ENCODE measurements at regions not wholly inside any gene's neighbourhood (a gene's known extent, or its start where the extent isn't known, plus 50 kb on each side); places are given as distances from the start of the nearest gene placed in this dataset.

GRCh38 chr14:44204061-44204835 lies 302.8 kb downstream of the FSCB start:
- no peak overlapping the region for H3K4me3 ChIP-seq (ENCODE audit: low read depth, poor library complexity, severe bottlenecking)
- intact Hi-C loops (cut with DNase I; ENCODE audit: low total_unique reads): no loop called here
- TF ChIP-seq CTCF (IDR thresholded peaks at IDR 0.05) (no peak), POLR2A (IDR thresholded peaks at IDR 0.05) (no peak)
- no peak for DNase-seq (ENCODE audit: low spot score in 2 of 2)
- WGBS, 2 donors: 33 to 43% methylated on average over 3 of the region's 3 CpGs

GRCh38 chr14:44180975-44181374 lies 326.1 kb downstream of the FSCB start:
- 28 to 33% methylated on average over 1 of the region's 1 CpG for WGBS, 2 donors
- intact Hi-C loops (cut with DNase I; ENCODE audit: low total_unique reads): no loop called here
- DNase-seq (ENCODE audit: low spot score in 2 of 2): no peak
- TF ChIP-seq POLR2A (IDR thresholded peaks at IDR 0.05) (no peak), CTCF (IDR thresholded peaks at IDR 0.05) (no peak)
- H3K4me3 ChIP-seq (ENCODE audit: low read depth, poor library complexity, severe bottlenecking): no peak overlapping the region

- intact Hi-C loops (cut with DNase I; ENCODE audit: low total_unique reads): no loop called here
- DNase-seq (ENCODE audit: low spot score in 2 of 2): no peak
- H3K4me3 ChIP-seq (ENCODE audit: low read depth, poor library complexity, severe bottlenecking): no peak overlapping the region
- TF ChIP-seq POLR2A (IDR thresholded peaks at IDR 0.05) (no peak), CTCF (IDR thresholded peaks at IDR 0.05) (no peak)
- 79 to 87% methylated on average over 4 of the region's 4 CpGs for WGBS, 2 donors
Observed at GRCh38 chr14:44170556-44170955, 336.5 kb downstream of the FSCB start.

GRCh38 chr14:44170101-44170500 lies 337.0 kb downstream of the FSCB start:
- H3K4me3 ChIP-seq (ENCODE audit: low read depth, poor library complexity, severe bottlenecking): no peak overlapping the region
- TF ChIP-seq POLR2A (IDR thresholded peaks at IDR 0.05): no peak
- no peak for TF ChIP-seq CTCF (IDR thresholded peaks at IDR 0.05)
- 72 to 75% methylated on average over 6 of the region's 6 CpGs for WGBS, 2 donors
- DNase-seq (ENCODE audit: low spot score in 2 of 2): no peak
- intact Hi-C loops (cut with DNase I; ENCODE audit: low total_unique reads): no loop called here

- TF ChIP-seq POLR2A (IDR thresholded peaks at IDR 0.05): no peak
- TF ChIP-seq CTCF (IDR thresholded peaks at IDR 0.05): no peak
- no peak for DNase-seq (ENCODE audit: low spot score in 2 of 2)
- intact Hi-C loops (cut with DNase I; ENCODE audit: low total_unique reads): no loop called here
- no peak overlapping the region for H3K4me3 ChIP-seq (ENCODE audit: low read depth, poor library complexity, severe bottlenecking)
Observed at GRCh38 chr14:44168566-44168965, 338.5 kb downstream of the FSCB start.

GRCh38 chr14:44166611-44167010 lies 340.5 kb downstream of the FSCB start:
- WGBS, 2 donors: 78 to 93% methylated on average over 2 of the region's 2 CpGs

More at GRCh38 chr14:44166611-44167010, 340.5 kb downstream of the FSCB start:
- DNase-seq (ENCODE audit: low spot score in 2 of 2): no peak
- TF ChIP-seq POLR2A (IDR thresholded peaks at IDR 0.05) (no peak), CTCF (IDR thresholded peaks at IDR 0.05) (no peak)
- intact Hi-C loops (cut with DNase I; ENCODE audit: low total_unique reads): no loop called here
- no peak overlapping the region for H3K4me3 ChIP-seq (ENCODE audit: low read depth, poor library complexity, severe bottlenecking)

All from lower leg skin (tissue), 4 donors.